ENCODE measurements at regions not wholly inside any gene's neighbourhood (a gene's known extent, or its start where the extent isn't known, plus 50 kb on each side); places are given as distances from the start of the nearest gene placed in this dataset.

DNA sequence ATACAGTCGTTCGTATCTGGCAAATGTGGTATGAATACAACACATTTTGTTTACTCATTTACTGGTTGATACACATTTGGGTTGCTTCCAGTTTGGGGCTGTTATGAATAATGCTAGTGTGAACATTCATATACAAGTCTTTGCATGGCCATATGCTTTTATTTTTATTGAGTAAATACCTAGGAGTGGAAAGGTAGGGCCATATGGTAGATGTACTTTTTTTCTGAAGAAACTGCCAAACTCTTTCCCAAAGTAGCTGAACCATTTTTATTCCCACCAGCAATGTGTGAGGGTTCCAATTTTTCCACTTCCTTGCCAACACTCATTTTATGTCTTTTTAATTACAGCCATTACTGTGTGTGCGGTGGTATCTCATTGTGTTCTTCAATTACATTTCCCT, 496.2 kb upstream of the NRXN1 start:
- DNase-seq = no peak

DNA sequence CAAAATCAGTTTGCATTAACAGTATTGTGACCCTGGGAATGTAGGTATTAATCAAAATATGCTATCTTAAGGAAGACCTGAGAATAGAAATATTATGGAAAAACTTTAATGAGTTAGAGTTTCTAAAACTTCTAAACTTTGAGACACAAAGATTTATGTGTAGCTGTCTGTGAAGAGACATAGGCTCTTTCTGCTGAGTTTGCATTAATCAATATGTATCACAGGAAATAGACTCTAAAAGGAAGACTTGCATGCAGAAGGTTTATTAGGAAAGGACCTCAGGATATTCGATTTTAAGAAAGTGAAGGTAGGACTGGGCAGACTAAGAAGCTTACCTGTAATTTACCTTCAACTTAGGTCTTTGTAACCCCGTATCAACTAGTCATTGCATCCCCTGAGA, 494.8 kb upstream of the NRXN1 start:
- DNase-seq = no peak

DNA sequence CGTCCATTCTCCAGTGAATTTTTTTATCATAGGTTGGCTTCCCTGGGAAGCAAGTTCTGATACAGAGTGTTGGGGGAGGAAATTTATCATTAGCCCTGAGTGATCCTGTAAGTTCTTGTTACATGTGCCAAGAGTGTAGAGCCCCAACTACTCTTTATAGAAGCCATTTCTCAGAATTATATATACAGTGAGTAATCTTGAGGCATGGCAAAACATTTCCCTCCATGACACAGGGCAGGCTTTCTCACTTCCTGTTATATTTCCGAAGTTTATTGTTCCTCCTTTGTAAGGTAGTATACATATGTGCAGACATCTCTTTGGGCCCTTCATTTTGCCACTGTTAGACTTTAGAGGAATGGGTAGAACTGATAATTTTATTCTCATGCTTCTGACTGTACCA, 484.7 kb upstream of the NRXN1 start:
- no peak for DNase-seq

DNA sequence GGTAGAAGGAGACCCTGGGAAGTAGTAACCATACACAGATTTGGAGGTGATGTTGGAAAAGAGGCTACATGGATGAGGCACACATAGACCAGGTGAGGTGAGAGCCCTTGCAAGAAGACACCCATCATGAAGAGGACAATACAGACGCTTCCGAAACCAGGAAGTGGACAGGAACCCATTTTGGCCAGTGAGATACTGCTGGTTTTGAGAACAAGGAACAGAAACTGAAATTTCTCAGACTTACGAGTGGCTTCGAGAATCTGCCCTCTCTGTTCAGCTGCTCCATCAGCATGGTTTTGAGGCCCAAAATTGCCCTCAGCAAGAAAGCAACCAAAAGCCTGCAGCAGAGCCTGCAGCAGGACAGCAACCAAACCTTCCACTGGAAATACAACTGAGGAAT, 479.1 kb upstream of the NRXN1 start:
- DNase-seq = no peak

DNA sequence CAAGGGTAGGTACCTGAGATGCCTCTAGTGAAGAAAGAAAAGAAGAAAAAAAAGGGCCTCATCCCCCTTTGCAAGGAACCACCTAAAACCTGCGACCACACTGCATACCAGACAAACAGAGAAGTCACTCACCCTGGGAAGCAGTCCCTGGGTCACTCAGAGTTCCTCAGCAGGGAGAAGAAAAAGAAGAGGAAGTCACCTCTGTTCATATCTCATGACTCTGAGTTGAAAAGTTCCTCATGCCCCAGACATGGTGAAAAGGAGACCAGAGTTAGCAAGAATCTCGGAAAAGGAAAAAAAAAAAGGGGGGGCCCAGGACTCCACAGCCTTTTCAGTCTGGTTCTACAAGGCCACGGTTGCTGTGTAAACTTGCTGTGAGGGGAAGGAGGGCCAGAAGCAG, 478.4 kb upstream of the NRXN1 start:
- DNase-seq = no peak

DNA sequence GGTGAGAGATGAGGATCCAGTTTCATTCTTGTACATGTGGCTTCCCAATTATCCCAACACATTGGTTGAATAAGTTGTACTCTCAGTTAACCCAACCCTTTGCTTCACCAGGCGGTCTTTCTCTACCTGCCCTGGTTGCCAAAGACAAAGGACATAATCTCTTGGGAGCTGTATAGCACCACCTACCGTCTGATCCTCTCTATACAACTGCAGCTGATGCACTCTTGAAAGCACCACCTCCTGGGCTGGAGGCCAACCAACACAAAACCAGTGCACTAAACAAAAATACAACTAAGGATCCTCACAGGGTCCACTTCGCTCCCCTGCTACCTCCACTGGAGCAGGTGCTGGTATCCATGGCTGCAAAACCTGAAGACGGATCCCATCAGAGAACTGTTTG, 473.6 kb upstream of the NRXN1 start:
- no peak for DNase-seq

DNA sequence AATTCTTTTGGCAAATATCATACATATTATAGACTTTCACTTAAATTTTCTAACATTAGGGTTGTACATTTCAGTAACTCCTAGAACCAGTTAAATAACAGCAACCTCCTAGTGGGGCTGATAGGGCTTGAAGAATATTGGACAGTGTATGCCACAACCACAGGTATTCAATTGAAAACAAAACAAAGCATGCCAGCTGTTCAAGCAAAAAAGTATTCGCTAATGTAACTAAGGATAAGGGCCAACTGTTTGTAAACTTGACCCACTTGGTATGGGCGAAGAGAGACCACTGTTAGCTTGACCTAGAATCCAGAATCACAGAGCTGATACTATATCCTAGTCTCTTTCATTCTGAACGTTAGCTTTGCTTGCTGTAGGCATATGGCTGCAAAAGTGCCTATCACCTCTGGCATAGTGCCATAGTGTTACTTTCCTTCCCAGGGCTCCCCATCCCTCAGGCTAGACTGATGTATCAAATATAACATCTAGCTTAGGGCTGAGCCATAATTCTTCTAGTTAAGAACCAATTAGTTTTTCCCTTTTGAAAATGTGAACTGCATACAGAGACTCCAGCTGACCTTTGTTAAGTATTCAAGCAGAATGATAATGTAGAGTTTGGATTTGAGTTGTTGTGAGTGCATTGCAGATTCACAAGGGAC, 458.8 kb upstream of the NRXN1 start:
- DNase-seq = no peak

DNA sequence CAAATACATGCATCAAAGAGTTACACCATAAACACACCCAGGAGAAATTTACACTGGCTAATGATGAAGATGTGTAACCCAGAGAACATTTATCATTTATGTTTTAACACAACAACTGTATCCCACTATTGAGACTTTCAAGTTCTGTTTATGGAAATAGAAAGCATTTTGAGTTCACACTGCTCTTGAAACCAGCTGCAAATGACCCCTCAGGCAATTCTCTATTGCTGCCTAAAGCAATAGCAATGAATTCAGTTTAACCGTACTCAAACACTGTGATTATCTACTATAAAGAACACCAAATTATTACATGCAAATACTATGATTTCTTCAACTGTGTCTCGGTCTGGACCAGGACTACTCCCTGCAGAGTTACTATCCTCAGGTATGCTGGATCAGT, 452.7 kb upstream of the NRXN1 start:
- DNase-seq = no peak

DNA sequence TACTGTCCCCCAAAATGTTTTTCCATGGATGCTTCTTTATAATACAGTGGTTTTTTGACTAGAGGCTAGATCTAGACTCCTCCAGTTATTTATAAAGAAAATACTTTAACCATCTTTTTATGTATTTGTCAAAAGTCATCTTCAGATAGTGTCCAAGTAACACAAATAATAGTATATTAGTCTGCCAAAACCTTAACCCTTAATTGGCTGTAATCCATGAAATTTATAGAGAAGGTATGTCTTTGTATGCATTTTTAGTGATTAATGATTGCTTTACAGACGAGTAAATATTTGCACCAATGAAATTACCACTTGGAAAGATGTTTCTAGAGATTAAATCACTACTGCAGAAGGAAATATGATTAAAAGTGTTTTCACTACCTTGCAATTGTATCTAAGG, 451.8 kb upstream of the NRXN1 start:
- DNase-seq = no peak

DNA sequence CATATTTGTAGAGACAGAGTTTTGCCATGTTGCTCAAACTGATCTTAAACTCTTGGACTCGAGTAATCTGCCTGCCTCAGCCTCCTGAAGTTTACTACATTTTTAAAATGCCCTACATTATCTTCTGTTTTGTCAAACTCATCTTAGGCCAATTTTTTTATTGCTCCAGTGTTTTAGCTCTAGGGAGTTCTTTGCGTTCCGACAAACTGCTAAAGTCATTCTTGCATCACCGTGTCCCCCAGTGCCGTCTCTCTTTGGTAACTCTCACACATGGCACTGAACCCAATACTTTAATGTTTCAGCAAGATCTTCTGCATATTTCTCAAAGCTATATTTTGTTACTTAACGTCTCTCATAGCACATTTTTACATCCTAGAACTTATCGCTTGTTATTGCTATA, 440.9 kb upstream of the NRXN1 start:
- DNase-seq = no peak

DNA sequence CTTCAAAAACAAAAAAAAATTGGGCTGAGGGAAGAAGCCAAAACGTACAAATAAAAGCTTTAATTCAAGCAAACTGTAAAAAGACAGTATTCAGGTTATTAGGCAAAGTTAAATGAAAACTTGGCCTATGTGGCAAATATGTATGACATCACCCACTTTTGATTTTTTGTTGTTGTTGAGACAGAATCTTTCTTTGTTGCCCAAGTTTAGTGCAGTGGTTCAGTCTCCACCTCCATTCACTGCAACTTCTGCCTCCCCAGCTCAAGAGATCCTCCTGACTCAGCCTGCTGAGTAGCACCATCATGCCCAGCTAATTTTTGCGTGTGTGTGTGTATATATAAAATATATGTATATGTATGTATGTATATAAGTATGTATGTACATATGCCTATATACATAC, 440.4 kb upstream of the NRXN1 start:
- DNase-seq = no peak

DNA sequence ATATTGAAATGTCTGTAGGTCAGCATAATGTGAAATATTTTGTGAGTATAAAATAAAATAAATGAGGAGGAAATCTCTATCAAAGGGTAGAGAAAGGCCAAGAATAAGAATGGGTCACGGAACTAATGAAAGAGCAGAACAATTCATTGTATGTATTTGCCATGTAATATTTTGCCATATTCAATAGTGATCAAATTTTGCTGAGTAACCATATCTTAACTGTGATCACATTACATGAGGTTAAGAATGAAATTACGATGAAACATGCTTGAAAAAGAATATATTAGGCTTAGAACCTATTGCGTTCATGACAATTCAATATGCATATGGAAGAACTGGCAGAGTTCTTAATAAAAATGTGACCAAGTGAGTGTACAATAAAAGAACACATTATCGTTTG, 437.2 kb upstream of the NRXN1 start:
- DNase-seq = no peak

DNA sequence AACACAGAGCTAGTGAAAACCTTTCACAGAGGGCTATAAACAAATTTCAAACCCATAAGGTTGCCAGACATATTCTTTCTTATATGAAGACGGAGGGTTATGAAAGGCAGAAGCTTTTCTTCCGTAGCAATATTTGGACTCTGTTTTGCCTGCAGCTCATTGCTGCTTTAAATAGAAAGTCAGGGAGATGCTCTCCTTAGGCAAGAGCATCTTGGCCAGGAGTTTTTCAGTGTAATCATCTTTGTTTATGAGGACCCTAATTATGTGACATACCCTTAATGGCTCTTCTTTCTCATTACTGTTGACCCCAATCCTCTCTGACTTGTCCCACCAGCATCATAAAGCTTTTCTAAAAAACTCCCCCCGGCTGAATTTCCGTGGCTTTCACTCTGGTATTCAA, 433.4 kb upstream of the NRXN1 start:
- no peak for DNase-seq

DNA sequence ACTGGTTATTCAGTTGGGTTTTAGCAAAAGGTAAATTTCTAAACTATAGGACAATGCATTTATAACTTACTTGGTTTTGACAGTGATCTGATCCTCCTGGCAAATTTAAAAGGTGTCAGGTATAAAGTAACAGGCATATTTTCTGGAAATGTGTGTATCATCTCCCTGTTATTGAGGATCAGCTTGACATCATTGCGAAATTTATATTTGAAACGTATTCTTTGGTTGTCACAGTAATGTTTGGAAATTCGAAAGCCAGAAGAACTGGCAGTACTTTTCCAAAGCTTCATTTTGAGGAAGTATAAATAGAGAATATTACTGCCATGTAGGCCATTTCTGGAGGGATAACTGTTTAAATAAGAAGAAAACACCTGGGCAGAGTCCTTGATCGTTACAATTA, 422.2 kb upstream of the NRXN1 start:
- DNase-seq = no peak

DNA sequence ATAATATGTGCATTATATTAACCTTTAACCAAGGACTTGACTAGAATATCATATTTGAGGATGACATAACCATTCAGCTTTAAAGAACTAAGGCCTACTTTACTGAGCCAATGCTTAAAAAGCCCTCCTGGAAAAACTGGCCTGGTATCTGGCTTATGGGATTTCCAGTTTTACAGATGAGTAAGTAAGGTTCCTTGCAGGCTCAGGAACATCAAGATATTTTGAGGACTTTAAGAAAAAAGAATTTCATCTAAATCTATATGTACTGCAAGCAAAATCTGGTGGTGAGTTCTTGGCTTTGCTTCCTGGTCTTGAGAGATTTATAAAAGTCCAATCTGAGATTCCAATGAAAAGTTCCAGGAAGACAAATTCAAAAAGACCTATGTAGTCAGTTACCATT, 417.0 kb upstream of the NRXN1 start:
- no peak for DNase-seq

DNA sequence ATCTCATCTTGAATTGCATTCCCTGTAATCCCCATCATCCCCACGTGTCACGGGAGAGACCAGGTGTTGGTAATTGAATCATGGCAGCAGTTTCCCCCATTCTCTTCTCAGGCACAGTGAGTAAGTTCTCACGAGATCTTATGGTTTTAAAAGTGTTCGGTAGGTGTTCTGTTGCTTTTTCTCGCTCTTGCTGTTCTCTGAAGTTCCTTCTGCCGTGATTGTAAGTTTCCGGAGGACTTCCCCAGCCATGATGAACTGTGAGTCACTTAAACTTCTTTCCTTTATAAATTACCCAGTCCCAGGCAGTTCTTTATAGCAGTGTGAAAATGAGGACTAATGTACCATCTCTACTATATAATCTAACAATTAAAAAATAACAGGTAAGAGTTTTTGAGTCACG, 409.9 kb upstream of the NRXN1 start:
- no peak for DNase-seq

DNA sequence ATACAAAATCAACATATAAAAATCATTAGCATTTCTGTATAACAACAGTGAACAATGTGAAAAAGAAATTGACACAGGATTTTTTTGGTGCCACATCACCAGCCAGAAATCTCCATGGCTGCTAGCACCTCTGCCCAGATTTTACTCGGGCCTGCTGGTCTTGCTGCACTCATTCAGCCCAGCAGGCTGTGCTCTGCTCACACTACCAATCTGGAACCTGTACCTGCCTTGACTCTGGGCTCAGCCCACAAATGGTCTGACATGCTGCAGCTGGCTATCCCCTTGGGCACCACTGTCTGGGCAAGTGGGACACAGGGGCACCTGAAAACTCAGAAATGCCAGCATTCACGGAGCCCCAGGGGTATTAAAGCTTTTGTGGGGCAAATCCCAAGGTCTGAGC, 392.5 kb upstream of the NRXN1 start:
- no peak for DNase-seq

DNA sequence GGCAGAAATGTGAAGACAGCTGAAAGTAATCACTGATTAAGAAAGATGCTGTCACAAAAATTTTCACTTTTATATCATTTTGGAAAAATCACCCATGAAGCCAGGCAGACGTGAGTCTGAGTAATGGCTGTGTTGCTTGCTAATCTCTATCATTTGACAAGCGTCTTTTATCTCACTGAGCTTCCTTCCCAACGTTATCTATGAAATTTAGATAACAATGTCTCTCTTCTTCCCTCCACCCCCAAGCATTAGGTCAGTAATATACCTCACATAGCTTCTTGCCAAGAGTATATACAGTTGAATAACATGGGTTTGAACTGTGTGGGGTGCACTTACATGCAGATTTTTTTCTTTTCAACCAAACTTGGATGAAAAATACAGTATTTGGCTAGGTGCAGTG, 388.6 kb upstream of the NRXN1 start:
- no peak for DNase-seq

DNA sequence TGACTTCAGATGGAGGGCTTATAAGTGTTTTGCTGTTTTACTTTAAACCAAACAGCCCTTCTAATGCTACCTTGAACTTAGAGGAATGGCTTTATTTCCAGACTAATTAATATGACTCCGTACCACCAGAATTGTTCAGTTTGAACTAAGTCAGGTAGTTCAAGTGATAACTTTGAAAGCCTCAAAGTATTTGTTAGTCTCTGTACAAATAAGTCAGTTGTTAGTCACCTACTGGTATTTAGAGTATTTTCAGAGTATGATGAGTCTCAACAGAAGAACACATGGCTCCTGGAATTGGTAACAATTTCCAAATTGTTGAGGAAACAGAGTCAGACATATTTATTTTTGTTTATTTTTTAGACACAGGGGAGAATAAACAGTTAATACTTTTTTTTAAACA, 381.8 kb upstream of the NRXN1 start:
- no peak for DNase-seq

DNA sequence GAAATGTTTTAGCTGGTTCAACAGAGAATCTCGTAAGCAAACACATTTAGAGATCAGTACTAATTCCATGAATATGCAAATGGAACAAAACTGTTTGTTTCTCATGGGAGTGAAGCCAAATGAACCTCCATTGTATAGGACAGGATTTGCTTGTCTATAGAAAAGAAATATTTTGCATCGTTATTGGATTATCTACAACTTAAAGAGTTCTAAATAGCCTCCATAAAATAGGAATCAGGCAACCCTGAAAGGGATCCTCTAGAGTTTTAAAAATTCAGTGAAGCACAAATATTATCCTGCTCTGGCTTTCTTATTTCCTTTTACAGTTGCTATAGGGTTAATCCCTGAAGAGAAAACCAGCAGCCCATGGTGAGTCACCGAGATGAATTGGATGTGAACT, 378.4 kb upstream of the NRXN1 start:
- no peak for DNase-seq

DNA sequence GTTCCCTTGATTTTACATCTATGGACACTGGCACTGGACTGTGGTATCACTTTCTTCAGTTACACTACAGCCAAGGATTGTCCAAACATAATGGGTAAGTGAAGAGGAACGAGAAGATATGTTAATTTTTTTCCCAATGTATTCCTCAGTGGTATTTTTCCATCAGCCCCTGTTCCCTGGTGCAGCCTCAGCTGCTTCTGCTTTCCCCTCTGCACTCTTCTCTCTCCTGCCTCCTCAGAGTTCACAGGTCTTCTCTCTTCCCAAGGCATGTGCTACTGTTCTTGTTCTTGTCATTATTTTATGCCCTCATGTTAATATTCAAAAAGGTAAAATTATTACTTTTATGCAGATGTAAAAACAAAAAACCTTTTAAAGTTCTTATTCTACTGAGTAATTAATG, 378.0 kb upstream of the NRXN1 start:
- DNase-seq = no peak

DNA sequence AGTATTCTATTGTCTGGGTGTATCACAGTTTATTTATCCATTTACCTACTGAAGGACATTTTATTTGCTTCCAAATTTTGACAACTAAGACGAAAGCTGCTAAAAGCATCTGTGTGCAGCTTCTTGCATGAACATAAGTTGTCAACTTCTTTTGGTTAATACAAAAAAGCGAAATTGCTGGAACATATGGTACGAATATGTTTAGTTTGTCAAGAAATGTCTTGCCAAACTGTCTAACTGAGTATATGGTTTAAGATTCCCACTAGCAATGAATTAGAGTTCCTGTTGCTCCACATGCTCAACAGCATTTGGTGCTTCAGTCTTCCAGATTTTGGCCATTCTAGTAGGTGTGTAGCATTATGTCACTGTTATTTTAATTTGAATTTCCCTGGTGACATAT, 372.3 kb upstream of the NRXN1 start:
- DNase-seq = no peak

DNA sequence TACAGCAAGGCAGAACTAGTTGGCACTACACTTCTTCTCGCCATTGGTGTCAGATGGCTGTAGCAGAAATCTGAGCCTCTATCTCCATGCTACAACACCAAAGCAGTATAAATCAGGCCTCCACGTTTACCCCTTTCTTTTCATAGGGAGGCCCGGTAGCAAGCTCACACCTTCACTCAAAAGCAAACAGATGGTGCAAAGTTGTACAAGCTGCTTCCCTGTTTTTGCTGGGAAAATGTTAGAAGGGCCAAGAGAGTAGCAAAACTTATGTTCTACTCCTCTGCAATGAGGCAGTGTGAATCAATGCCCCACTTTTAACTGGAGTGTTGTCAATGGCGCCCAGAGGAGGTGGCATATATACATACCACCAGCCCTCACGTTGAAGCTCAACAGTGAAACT, 369.6 kb upstream of the NRXN1 start:
- no peak for DNase-seq

DNA sequence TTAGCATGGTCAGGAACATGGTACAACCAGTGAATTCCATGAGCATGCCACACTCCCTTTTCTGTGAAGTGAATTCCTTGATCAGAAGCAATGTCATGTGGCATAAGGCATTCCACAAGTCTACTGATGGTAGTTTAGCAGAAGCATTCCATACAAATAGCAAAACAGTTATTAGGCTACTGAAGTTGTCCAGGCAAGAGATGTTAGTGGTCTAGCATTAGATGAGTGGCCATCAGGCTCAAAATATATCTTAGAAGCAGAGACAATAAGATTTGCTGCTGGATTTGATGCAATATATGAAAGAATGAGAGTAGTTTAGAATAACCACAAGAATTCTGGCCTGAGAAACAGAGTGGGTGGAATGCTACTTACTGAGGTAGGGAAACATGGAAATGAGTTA, 355.3 kb upstream of the NRXN1 start:
- no peak for DNase-seq

DNA sequence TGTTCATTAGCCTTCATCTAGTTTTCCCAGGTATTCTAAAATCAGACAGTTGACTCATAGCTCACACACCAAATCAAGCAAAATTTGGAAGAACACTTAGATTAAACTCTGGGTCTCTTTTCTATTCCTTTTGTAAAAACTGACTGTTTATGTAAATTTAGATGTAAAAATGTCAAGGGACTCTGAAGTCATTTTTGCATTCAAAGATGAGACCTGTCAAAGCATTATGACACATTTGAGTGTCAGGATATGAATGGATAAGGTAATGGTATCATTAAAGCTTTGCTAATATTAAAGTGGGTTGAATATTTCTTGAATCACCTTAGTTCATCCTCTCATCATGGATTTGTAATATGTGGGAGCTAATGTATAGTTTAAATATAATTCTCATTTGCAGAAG, 348.1 kb upstream of the NRXN1 start:
- DNase-seq = no peak

DNA sequence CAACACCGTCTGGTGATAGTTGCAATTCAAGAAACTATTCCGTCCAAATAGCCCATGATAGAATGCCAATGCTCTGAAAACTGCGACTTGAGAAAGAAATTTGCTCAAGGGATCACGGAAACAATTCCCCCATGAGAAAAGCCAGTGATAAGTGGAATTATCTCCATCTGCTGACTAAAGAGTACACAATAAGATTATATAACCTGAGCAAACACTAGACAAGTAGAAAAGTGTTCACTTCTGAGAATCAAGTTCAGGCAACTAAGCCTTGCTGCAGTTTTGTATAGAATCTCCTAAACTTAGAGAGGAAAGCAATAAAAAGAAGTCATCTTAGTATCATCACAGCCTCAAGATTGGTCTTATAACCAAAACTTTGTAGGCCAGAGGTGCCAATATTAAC, 336.3 kb upstream of the NRXN1 start:
- no peak for DNase-seq
